HG03060 (cell line): ENCODE measurements at regions not wholly inside any gene's neighbourhood (a gene's known extent, or its start where the extent isn't known, plus 50 kb on each side); places are given as distances from the start of the nearest gene placed in this dataset.

ENCODE experiments used
- ATAC-seq: cut with Tn5 transposase; IDR thresholded peaks from one replicate; pipeline ENCODE4 v1.9.1; 2021; ENCODE audit warnings: low read depth, moderate number of reproducible peaks; ENCODE audit not compliant: unreplicated experiment

DNA sequence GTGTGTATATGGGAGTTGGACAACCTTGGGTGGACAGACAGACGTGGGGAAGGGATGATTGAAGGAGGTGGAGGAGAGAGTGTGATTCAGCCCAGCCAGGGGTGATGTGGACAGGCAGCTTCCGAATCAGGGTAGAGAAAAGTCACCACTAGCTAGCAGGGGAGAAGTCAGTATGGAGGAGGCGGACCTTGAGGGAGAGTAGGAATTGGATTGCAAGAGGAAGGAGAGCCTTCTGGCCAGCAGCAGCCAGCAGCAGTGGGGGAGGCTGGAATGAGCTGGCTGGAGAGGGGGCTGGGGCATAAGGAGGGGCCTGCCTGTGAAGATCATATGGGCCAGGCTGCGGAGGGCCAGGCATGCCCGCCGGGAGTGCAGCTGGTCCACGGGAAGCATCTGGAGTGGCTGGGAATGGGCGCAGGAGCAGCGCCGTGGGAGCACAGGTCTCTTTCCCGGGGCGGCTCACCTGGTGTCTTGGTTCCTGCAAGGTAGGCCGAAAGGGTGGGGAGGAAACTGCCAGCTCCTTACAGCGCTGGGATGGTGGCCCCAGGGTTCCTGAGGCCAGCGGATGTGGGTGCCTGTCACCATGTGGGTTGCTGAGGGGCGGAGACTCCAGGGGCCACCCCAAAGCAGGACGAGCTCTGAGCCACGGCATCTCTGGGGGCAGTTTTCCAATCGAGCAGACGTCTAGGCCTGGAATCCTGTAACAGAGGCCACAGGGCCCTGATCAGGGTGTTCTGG is 235.3 kb downstream of the SEC14L1 start:
- no peak for ATAC-seq

- ATAC-seq: no peak
Observed at GRCh38 chr17:77376795-77377709, 236.3 kb downstream of the SEC14L1 start.

GRCh38 chr17:77377710-77378235 is 237.0 kb downstream of the SEC14L1 start:
- ATAC-seq: no peak

- no peak for ATAC-seq
Observed at GRCh38 chr17:77378318-77379064, 237.7 kb downstream of the SEC14L1 start.

DNA sequence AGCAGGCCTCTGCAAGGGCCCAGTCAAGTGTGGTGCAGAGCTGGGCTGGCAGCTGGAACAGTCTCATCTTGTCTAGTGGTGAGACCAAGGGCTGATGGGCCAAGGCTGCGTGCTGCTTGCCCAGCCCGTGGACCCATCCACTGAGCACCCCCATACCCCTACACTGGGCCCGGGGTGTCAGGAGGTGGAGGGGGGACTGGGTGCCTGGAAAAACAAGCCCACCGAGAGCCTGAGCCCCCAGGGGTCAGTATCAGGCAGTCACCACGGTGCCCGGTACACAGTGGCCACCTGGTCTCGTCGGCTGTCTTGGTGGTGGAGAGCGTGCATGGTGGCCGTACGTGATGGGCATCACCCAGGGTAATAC is 238.3 kb downstream of the SEC14L1 start:
- no peak for ATAC-seq

DNA sequence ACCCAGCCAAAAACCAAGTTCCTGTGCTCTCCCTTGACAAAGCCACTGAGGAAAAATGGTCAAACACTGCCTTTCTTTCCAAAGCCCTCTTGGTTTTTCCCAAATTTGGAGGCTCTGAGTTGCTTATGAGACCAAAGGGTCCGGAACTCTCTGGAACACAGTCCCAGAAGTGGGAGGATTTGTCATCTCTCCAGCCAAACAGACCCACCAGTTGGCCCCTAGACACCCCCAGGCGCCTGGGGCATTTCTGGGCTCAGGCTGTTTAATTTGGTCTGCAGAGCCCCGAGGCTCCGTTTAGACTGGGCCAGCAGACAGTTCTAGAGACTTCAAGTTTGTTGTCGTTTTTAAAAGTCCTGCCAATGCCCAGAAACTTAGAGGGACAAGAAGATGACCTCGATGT is 239.1 kb downstream of the SEC14L1 start:
- no peak for ATAC-seq

- ATAC-seq: no peak
Observed at GRCh38 chr17:77380395-77381184, 239.8 kb downstream of the SEC14L1 start.

GRCh38 chr17:77381185-77381700 is 240.5 kb downstream of the SEC14L1 start:
- ATAC-seq: no peak

GRCh38 chr17:77381731-77382130 is 241.0 kb downstream of the SEC14L1 start:
- ATAC-seq: no peak

DNA sequence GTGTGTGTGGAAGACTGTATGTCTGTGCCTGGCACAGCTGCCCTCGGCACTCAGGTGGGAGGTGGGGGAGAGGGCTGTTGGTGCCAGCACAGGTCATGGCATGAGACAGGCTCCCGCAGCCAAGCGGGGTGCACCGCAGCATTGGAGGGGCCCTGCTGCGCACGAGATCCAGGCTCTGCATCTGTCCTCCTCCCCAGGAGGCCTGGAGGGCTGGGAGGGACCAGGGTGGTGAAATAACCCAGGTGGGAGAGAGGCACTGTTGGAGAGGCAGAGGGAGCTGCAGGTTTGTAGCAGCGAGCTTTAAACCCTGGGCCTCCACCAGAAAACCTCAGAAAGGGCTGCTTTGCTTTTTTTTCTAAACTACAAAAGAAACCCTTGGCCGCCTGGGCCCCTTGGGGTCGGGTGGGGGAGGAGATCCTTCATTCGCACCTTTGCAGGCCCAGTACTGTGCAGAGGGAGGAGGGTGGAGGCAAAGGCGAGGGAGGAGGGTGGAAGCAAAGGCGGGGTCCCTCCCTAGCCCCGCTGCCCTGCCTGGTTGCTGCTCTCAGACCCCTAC is 241.7 kb downstream of the SEC14L1 start:
- no peak for ATAC-seq

GRCh38 chr17:77382966-77383612 is 242.3 kb downstream of the SEC14L1 start:
- ATAC-seq: no peak

DNA sequence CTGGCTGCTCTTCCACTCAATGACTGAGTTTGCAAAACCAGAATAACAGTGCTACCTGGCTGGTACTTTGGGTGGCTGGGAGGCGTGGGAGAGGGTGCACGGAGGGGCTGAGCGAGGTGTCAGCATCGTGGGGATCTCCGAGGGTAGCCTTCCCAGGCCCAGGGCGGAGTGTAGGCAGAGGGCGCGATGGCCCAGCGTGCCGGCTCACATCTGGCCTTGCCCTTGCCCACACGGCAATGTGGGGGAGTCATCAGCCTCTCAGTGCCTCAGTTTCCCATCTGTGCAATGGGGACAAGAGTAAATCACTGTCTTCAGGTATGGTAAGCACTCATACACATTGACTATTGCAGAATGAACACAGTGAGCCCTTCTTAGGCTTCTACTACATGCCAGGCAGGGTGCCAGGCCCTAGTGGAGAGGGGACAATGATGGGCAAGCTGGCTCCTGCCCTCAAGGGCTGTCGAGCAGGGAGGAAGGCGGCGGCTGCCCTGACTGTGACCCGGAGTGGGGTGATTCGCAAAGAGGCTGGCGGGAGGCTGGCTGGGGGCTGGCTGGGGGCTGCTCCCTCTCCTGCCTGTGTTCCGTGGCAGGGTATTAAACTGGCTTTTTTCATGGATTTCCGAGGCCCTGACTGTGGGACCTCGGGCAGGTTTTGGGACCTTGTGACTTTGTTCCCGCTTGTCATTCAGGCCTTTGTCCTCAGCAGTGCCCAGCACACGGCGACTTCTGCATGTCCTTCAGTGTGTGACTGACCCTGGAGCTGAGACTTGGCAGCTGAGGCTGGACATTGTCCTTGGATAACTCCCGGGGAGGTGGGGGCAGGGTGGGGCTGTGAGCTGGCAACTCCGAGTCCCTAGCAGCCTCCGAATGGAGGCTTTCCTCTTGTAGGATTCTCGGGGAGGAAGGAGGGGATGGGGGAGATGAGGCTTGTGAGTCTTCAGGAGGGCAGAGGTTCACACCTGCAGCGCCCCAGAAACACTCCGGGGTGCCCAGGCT is 243.1 kb downstream of the SEC14L1 start:
- ATAC-seq: no peak

DNA sequence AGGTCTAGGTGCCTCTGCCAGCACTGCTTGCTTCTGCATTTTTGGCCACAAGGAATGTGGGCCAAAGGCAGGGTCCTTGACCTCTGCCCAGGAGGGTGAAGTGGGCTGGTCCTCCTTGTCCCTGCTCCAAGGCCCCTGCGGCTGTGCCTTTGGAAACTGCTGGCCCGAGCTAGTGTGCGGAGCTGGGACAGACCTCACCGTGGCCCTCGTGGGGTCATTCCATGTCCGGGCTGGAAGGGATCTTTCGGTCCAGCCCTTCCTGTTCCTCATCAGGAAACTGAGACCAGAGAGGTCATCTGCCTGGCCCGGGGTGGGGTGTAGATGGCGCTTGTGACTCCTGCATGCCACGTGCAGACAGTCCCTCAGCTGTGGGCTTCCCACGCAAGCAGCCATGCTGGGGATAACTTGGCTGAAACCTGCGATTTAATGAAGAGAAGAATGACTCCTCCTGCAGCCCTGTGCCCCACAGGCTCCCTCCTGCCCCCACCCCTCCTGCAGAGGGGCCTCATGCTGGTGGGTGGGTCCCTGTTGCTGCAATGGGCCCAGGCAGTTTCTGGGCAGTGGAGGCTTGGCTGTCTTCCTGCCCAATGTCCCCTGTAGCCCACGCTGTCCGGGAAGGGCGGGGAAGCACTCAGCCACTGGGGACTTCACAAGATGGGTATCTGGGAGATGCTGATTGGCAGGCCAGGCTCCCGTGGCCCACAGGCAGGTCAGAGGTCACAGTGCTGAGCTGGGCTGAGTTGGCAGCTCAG is 245.2 kb downstream of the SEC14L1 start:
- no peak for ATAC-seq

DNA sequence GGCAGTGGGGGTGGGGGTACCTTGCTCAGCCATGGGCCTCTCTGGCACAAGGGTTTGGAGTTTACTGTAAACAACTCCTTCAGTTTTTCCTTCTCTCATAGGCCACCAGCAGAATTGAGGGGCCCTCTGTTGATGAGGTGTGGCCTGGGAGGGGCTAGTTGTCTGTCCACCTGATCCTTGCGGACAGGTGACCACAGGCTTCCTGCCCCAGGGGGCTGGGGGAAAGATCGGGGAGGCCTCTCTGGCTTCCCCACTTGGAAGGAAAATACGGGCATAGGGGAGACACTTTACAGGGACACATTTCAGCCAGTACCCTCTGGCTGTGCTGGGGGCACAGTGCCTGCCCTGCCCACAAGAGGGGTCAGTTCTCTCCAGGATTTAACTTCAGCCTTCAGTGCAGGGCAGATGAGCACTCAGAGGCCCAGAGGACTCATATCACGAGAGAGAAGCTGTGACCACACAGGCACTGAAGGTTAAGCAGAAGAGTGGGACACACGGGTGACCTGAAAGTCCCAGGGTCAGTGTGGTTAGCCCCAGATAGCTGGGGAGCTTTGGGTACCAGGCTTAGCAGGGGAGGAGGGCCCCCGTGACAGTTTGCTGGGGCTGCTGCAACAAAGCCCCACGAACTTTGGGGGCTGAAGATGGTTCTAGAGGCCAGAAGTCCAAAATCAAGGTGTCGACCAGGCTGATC is 245.9 kb downstream of the SEC14L1 start:
- no peak for ATAC-seq

DNA sequence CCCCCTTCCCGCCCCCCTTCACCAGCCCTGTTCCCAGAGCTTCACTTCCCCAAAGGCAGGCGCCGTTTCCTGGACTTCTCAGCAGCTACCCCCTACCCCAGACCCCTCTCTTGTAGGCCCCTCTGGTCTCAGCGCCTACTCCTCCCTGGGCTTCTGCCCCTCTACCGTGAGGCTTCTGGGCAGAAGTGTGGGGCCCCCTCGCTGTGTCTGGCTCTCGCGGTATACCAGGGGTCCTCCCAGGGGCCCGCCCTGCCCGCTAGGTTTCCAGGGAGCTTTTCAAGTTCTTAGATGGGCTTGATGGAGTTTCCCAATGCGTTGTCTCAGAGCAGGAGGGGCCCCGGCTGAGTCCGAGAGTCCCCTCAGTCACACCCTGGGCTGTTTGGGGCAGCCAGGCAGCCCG is 247.1 kb downstream of the SEC14L1 start:
- ATAC-seq: no peak
